NT2/D1 (cell line): ENCODE measurements at regions not wholly inside any gene's neighbourhood (a gene's known extent, or its start where the extent isn't known, plus 50 kb on each side); places are given as distances from the start of the nearest gene placed in this dataset.
"Not testable (repeated sequence)": the region's sequence is repeated elsewhere in the genome, so short reads cannot be mapped to it uniquely, and the experiment has no call there.

Source experiments
- SUZ12 ChIP-seq: IDR thresholded peaks from 2 replicates; pipeline ENCODE4 v1.6.1; 2011; ENCODE audit not compliant: insufficient read length, insufficient read depth; ENCODE audit errors: extremely low read depth
- YY1 ChIP-seq: IDR thresholded peaks from 2 replicates; pipeline ENCODE4 v1.6.1; 2011; ENCODE audit not compliant: insufficient read length, insufficient read depth
- ZNF274 ChIP-seq: IDR thresholded peaks from 2 replicates; pipeline ENCODE4 v1.6.1; 2011; ENCODE audit warnings: mild to moderate bottlenecking, low read depth, low read length

- not testable (repeated sequence) for TF ChIP-seq ZNF274, YY1, SUZ12
Observed at GRCh38 chr7:51389216-51389812, 72.7 kb upstream of the COBL start.
